Keratinocyte (primary cell): ENCODE measurements at regions not wholly inside any gene's neighbourhood (a gene's known extent, or its start where the extent isn't known, plus 50 kb on each side); places are given as distances from the start of the nearest gene placed in this dataset.

Experiments used
- DNase-seq: peaks from one replicate; pipeline ENCODE4 v3.0.0-alpha.2; 2011; ENCODE audit warnings: low read depth, missing footprints, low spot score
- FAIRE-seq: peaks from 2 replicates; lab custom pipeline; 2011; peaks lifted over from hg19 to GRCh38; lab: Jason Lieb, UNC
- H2AFZ ChIP-seq: 2 replicates; pipeline ENCODE4 v1.6.0; 2012; ENCODE audit warnings: low read length, control low read depth, inconsistent platforms; ENCODE audit not compliant: control insufficient read depth
- H3K27ac ChIP-seq: 2 replicates; pipeline ENCODE4 v1.5.1; 2011; ENCODE audit warnings: low read length; ENCODE audit not compliant: control insufficient read depth, insufficient read depth
- H3K27me3 ChIP-seq: 3 replicates; pipeline ENCODE4 v1.6.0; 2011; ENCODE audit warnings: low read length; ENCODE audit not compliant: control insufficient read depth, insufficient read depth; ENCODE audit errors: extremely low read depth
- H3K36me3 ChIP-seq, 2 experiments: 2 replicates in 1 of 2; 3 replicates in 1 of 2; pipeline ENCODE4 v1.5.1; 2011; ENCODE audit warnings: low read length in 2 of 2, mild to moderate bottlenecking in 1 of 2; ENCODE audit not compliant: control insufficient read depth in 2 of 2, insufficient read depth in 2 of 2; ENCODE audit errors: extremely low read depth in 1 of 2
- H3K4me1 ChIP-seq: 3 replicates; pipeline ENCODE4 v1.5.1; 2011; ENCODE audit warnings: low read length; ENCODE audit not compliant: control insufficient read depth, insufficient read depth; ENCODE audit errors: extremely low read depth
- H3K4me2 ChIP-seq: 3 replicates; pipeline ENCODE4 v1.6.0; 2011; ENCODE audit warnings: low read depth, low read length; ENCODE audit not compliant: control insufficient read depth, insufficient read depth; ENCODE audit errors: extremely low read depth
- H3K4me3 ChIP-seq, 3 experiments: fragments of 200-600 bp in 1 of 3; sonication (generic) in 1 of 3; 2 replicates in 2 of 3; 3 replicates in 1 of 3; pipeline ENCODE4 v1.5.1; 2011 to 2016; ENCODE audit warnings: low read length in 3 of 3, mild to moderate bottlenecking in 3 of 3, control low read depth in 2 of 3, inconsistent platforms in 1 of 3, low read depth in 1 of 3, mixed read lengths in 1 of 3, mixed run types in 1 of 3, moderate library complexity in 1 of 3; ENCODE audit not compliant: control insufficient read depth in 2 of 3, insufficient read depth in 2 of 3; ENCODE audit errors: extremely low read depth in 1 of 3
- H3K79me2 ChIP-seq: 2 replicates; pipeline ENCODE4 v1.6.0; 2012; ENCODE audit warnings: low read length; ENCODE audit not compliant: control insufficient read depth, insufficient read depth
- H3K9ac ChIP-seq: 3 replicates; pipeline ENCODE4 v1.6.0; 2011; ENCODE audit warnings: low read length; ENCODE audit not compliant: control insufficient read depth, insufficient read depth; ENCODE audit errors: extremely low read depth
- H3K9me1 ChIP-seq: 3 replicates; pipeline ENCODE4 v1.6.0; 2011; ENCODE audit warnings: low read length; ENCODE audit not compliant: control insufficient read depth, insufficient read depth; ENCODE audit errors: extremely low read depth
- H3K9me3 ChIP-seq: 2 replicates; pipeline ENCODE4 v1.5.1; 2012; ENCODE audit warnings: low read depth, low read length; ENCODE audit not compliant: control insufficient read depth
- H4K20me1 ChIP-seq: 3 replicates; pipeline ENCODE4 v1.6.0; 2011; ENCODE audit warnings: low read length; ENCODE audit not compliant: control insufficient read depth, insufficient read depth; ENCODE audit errors: extremely low read depth
- EZH2 ChIP-seq: IDR thresholded peaks from one replicate; pipeline ENCODE4 v1.6.1; 2012; ENCODE audit warnings: inconsistent platforms, mild to moderate bottlenecking, low read length, moderate library complexity
- dilution Hi-C: fragments of 300-500 bp; cut with MboI; formaldehyde crosslinking; loops from one replicate; pipeline ENCODE4 v1.7.0; 2020; ENCODE audit warnings: low sequenced_read_pairs; ENCODE audit not compliant: extremely low pct_ligation_motif_present
- TF ChIP-seq, protein P1 (sequence below), 3 experiments: IDR thresholded peaks in 1 of 3; conservative IDR thresholded peaks in 1 of 3; optimal IDR thresholded peaks in 1 of 3; 2 replicates in 2 of 3; 3 replicates in 1 of 3; pipeline versions ENCODE3 to v1.5.1; 2011; ENCODE audit warnings: low read length in 3 of 3, mild to moderate bottlenecking in 3 of 3, moderate library complexity in 2 of 3, control low read depth in 1 of 3, inconsistent platforms in 1 of 3; ENCODE audit not compliant: insufficient read depth in 2 of 3; ENCODE audit errors: extremely low read depth in 1 of 3

DNA sequence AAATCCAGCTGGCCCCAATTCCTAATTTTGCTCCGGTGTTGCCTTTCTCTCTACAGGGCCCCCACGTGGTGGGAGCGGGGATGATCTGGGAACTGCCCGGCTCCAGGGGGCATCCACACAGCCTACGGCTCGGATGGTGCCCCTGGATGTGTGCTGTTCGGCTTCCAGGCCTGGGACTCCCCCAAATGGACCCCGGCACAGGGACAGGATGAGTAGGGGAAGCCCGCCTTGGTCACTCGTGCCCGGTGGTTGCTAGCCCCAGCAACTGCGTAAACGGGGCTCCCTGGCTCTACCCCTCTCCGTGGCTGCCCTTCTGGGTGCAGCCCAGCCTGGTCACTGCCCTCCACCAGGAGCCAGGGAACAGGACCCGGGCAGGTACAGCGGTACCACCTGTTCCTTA lies 111.5 kb downstream of the TEX26 start:
- dilution Hi-C loops = no loop called here
- no peak overlapping the region for H3K4me2 ChIP-seq
- no peaks in the 10 kb centered on the region for H3K9me3 ChIP-seq
- DNase-seq (no peak), FAIRE-seq (no peak)
- no peaks in the 10 kb centered on the region for H4K20me1 ChIP-seq
- H3K4me1 ChIP-seq = peaks cover 47% of the 10 kb centered on the region
- H3K79me2 ChIP-seq = no peaks in the 10 kb centered on the region
- no peaks in the 10 kb centered on the region for H3K27me3 ChIP-seq
- H3K27ac ChIP-seq = no peak overlapping the region
- no peak overlapping the region for H3K9ac ChIP-seq
- H3K9me1 ChIP-seq = no peaks in the 10 kb centered on the region
- H3K4me3 ChIP-seq = no peak overlapping the region
- TF ChIP-seq, protein P1, sequence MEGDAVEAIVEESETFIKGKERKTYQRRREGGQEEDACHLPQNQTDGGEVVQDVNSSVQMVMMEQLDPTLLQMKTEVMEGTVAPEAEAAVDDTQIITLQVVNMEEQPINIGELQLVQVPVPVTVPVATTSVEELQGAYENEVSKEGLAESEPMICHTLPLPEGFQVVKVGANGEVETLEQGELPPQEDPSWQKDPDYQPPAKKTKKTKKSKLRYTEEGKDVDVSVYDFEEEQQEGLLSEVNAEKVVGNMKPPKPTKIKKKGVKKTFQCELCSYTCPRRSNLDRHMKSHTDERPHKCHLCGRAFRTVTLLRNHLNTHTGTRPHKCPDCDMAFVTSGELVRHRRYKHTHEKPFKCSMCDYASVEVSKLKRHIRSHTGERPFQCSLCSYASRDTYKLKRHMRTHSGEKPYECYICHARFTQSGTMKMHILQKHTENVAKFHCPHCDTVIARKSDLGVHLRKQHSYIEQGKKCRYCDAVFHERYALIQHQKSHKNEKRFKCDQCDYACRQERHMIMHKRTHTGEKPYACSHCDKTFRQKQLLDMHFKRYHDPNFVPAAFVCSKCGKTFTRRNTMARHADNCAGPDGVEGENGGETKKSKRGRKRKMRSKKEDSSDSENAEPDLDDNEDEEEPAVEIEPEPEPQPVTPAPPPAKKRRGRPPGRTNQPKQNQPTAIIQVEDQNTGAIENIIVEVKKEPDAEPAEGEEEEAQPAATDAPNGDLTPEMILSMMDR (optimal IDR thresholded peaks at IDR 0.05 in 1 of 3, IDR thresholded peaks at IDR 0.05 in 1 of 3, conservative IDR thresholded peaks at IDR 0.05 in 1 of 3; ENCODE audit: extremely low read depth in 1 of 3, insufficient read depth in 2 of 3, low read length in 3 of 3) = peak in 2 of 3 experiments; percentile 16 to 30
- TF ChIP-seq EZH2 = no peak
- H2AFZ ChIP-seq = no peak overlapping the region
- H3K36me3 ChIP-seq = no peaks in the 10 kb centered on the region

DNA sequence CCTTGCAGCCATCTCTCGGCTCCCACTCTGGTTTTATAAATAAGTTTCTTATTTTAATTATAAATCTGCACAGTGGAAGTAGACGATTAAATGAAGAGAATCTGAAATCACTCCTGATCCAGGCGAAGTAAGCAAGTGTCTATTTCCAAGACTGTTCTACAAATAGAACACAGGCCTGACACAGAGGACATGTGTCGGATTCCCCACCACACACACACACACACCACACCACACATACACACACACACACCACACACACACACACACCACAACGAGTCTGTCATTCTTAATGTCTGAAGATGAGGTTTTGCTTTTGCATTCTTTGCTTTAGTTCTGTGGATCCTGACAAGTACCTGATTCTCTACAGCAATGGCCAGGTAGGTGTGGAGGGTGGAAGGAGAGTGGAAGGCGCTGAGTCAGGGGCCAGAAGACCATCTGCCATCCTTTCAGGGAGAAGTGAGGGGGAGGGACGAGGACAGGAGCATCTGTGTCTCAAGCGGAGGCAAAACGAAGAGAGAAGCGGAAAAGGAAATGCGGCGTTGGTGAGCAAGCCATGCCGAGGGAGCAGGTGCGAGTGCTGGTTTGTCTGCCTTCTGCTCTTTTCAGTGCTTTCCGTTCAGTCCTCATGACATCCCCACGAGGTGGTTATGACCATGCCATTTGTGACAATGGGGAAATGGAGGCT lies 110.2 kb downstream of the TEX26 start:
- dilution Hi-C loops = no loop called here
- Histone ChIP-seq H3K27ac (no peak overlapping the region), H3K9me1 (no peaks in the 10 kb centered on the region), H3K9ac (no peak overlapping the region), H3K79me2 (no peaks in the 10 kb centered on the region), H3K9me3 (no peaks in the 10 kb centered on the region), H3K27me3 (peaks cover 4% of the 10 kb centered on the region), H3K4me3 (no peak overlapping the region), H2AFZ (no peak overlapping the region), H3K36me3 (no peaks in the 10 kb centered on the region), H3K4me1 (peaks cover 35% of the 10 kb centered on the region), H4K20me1 (no peaks in the 10 kb centered on the region), H3K4me2 (no peak overlapping the region)
- FAIRE-seq = no peak
- no peak for DNase-seq
- TF ChIP-seq, protein P1 (optimal IDR thresholded peaks at IDR 0.05 in 1 of 3, IDR thresholded peaks at IDR 0.05 in 1 of 3, conservative IDR thresholded peaks at IDR 0.05 in 1 of 3; ENCODE audit: extremely low read depth in 1 of 3, insufficient read depth in 2 of 3, low read length in 3 of 3) = no peak
- TF ChIP-seq EZH2 = no peak
